Endothelial cell (in vitro differentiated cells): ENCODE measurements at regions not wholly inside any gene's neighbourhood (a gene's known extent, or its start where the extent isn't known, plus 50 kb on each side); places are given as distances from the start of the nearest gene placed in this dataset.

Experiments used
- DNase-seq: peaks from one replicate; pipeline ENCODE4 v3.0.0; 2021; ENCODE audit warnings: low spot score
- H3K27ac Mint-ChIP-seq: one replicate; pipeline ENCODE4 v1.8.0; 2021; ENCODE audit warnings: mixed read lengths, inconsistent platforms; ENCODE audit not compliant: unreplicated experiment
- H3K27me3 Mint-ChIP-seq: one replicate; pipeline ENCODE4 v1.8.0; 2021; ENCODE audit warnings: mild to moderate bottlenecking, moderate library complexity, mixed read lengths, inconsistent platforms; ENCODE audit not compliant: unreplicated experiment
- H3K36me3 Mint-ChIP-seq: one replicate; pipeline ENCODE4 v1.8.0; 2021; ENCODE audit warnings: mild to moderate bottlenecking, low read depth, mixed read lengths, inconsistent platforms; ENCODE audit not compliant: unreplicated experiment
- H3K4me1 Mint-ChIP-seq: one replicate; pipeline ENCODE4 v1.8.0; 2021; ENCODE audit warnings: mild to moderate bottlenecking, mixed read lengths, inconsistent platforms; ENCODE audit not compliant: unreplicated experiment
- H3K4me3 Mint-ChIP-seq: one replicate; pipeline ENCODE4 v1.8.0; 2021; ENCODE audit warnings: mild to moderate bottlenecking, mixed read lengths, inconsistent platforms; ENCODE audit not compliant: unreplicated experiment
- H3K9me3 Mint-ChIP-seq: one replicate; pipeline ENCODE4 v1.8.0; 2021; ENCODE audit warnings: mixed read lengths, inconsistent platforms; ENCODE audit not compliant: unreplicated experiment
- TF ChIP-seq, protein P1 (sequence below): fragments of 200-600 bp; sonication (generic); IDR thresholded peaks from one replicate; pipeline ENCODE4 v1.5.0; 2021; ENCODE audit warnings: antibody characterized with exemption; ENCODE audit not compliant: unreplicated experiment

DNA sequence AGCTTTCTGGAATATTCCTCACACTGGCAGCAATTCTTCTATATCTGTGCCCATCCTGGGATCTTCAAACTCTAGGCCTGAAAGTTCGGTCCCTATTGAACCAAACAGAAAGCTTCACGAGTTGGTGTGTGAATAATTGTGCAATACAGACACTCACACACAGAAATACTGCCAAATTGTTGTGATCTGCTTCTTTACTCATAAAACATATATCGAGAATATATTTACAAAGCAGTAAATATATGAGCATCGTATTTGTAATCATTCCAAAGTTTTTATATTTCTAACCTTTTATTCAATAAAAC, 56.6 kb upstream of the BEX4 start:
- Mint-ChIP-seq H3K27ac (no peak overlapping the region), H3K27me3 (no peaks in the 10 kb centered on the region), H3K36me3 (no peaks in the 10 kb centered on the region), H3K9me3 (no peaks in the 10 kb centered on the region), H3K4me3 (no peak overlapping the region), H3K4me1 (peaks cover 4% of the 10 kb centered on the region)
- TF ChIP-seq, protein P1, sequence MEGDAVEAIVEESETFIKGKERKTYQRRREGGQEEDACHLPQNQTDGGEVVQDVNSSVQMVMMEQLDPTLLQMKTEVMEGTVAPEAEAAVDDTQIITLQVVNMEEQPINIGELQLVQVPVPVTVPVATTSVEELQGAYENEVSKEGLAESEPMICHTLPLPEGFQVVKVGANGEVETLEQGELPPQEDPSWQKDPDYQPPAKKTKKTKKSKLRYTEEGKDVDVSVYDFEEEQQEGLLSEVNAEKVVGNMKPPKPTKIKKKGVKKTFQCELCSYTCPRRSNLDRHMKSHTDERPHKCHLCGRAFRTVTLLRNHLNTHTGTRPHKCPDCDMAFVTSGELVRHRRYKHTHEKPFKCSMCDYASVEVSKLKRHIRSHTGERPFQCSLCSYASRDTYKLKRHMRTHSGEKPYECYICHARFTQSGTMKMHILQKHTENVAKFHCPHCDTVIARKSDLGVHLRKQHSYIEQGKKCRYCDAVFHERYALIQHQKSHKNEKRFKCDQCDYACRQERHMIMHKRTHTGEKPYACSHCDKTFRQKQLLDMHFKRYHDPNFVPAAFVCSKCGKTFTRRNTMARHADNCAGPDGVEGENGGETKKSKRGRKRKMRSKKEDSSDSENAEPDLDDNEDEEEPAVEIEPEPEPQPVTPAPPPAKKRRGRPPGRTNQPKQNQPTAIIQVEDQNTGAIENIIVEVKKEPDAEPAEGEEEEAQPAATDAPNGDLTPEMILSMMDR: no peak
- no peak for DNase-seq

DNA sequence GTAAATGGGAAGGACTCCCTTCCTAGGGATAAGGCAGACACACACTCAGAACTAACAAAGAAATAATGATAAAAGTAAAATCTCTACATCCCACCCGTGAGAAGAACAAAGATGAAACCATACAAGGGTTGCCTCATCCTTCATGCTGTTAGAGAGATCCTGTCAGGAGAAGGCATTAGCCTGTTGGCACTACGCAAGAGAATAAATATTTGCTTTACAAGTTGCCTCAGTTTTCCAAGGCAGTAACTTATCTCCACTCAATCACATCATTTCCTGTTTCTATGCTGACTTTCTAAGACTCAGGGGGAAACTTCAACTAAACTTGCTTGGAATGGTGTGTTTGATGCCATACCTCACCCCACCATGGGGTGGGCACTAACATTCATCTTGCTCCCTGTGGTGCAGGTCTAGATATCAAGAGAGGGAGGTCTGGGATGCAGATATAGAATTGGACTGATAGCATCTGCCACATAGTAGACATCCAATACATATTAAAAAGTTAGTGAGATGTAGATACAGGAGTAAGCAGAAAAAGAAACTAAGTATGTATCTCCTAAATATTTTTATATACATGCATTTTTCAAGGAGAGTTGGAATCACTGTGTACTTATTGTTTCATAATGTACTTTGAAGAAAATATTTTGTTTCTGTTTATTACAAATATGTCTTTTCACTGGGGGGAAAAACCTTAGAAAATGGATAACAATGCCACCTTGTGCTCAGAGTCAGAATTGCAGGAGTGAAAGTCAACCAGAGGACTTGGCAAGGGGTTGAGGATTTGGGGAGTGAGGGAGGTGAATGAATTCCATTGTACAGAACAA, 57.2 kb upstream of the BEX4 start:
- H3K4me1 Mint-ChIP-seq: peaks cover 4% of the 10 kb centered on the region
- H3K4me3 Mint-ChIP-seq: no peak overlapping the region
- no peaks in the 10 kb centered on the region for H3K9me3 Mint-ChIP-seq
- DNase-seq: peak; percentile 13
- H3K36me3 Mint-ChIP-seq: no peaks in the 10 kb centered on the region
- H3K27me3 Mint-ChIP-seq: no peaks in the 10 kb centered on the region
- H3K27ac Mint-ChIP-seq: no peak overlapping the region
- TF ChIP-seq, protein P1: peak; percentile 70

DNA sequence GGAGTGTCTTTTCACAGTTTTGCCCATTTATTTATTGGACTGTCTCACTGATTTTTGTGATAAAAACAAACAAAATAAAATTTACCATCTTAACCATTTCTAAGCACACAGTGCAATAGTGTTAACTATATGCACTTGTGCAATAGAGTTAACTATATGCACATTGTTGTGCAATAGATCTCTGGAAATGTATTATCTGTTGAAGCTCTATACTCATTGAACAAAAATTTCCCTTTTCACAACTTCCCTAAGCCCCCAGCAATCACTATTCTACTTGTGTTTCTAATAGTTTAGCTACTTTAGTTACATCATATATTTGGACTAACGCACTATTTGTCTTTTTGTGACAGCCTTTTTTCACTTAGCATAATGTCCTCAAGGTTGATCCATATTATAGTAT, 59.7 kb upstream of the BEX4 start:
- Mint-ChIP-seq H3K36me3 (no peaks in the 10 kb centered on the region), H3K27me3 (no peaks in the 10 kb centered on the region), H3K4me1 (peaks cover 4% of the 10 kb centered on the region), H3K4me3 (no peak overlapping the region), H3K27ac (no peak overlapping the region), H3K9me3 (no peaks in the 10 kb centered on the region)
- no peak for DNase-seq
- TF ChIP-seq, protein P1: no peak

DNA sequence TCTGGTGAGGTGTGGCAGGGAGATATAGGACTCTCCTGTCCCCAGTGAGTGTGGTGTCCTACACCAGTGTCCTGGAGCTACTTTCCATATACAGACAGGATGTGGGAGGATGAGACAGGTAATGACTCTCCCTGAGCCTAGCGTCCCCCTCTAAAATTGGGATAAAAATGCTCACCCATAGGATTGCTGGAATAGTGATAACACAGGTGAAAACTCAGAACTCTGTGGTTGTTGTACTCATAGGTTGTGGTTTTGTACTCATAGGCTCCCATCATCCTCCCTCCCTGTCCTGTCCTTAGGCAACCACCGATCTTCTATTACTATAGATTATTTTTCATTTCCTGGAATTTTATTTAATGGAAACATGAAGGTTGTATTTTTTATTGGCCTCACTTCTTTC, 60.7 kb upstream of the NXF3 start:
- Mint-ChIP-seq H3K4me1 (peaks cover 4% of the 10 kb centered on the region), H3K36me3 (no peaks in the 10 kb centered on the region), H3K4me3 (no peak overlapping the region), H3K27ac (no peak overlapping the region), H3K9me3 (no peaks in the 10 kb centered on the region), H3K27me3 (no peaks in the 10 kb centered on the region)
- DNase-seq: no peak
- TF ChIP-seq, protein P1: no peak

DNA sequence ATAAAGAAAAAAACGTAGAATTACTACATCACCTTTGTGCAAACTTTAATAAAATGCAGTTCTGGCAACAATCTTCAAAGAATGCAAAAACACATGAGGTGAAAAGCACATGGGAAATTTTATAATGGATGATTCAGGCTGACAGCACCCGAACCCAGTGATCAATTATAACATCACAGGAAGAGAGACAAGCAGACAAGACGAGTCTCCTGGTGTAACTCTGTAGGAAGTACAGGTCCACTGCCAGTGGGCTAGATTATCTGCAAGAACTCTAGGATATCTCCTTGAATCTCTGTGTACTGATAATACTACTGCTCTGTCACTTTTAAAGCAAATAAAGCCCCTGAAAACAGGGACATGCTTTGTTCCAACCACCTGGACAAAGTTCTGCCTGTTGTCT, 58.9 kb upstream of the NXF3 start:
- Mint-ChIP-seq H3K27ac (no peak overlapping the region), H3K36me3 (no peaks in the 10 kb centered on the region), H3K27me3 (no peaks in the 10 kb centered on the region), H3K4me3 (no peak overlapping the region), H3K9me3 (no peaks in the 10 kb centered on the region), H3K4me1 (no peaks in the 10 kb centered on the region)
- no peak for DNase-seq
- TF ChIP-seq, protein P1: no peak
